ENCODE measurements at regions not wholly inside any gene's neighbourhood (a gene's known extent, or its start where the extent isn't known, plus 50 kb on each side); places are given as distances from the start of the nearest gene placed in this dataset.
A peak's percentile ranks its signal among the peaks of the same experiment; 100 is the strongest.
"Not testable (repeated sequence)": the region's sequence is repeated elsewhere in the genome, so short reads cannot be mapped to it uniquely, and the experiment has no call there.

DNA sequence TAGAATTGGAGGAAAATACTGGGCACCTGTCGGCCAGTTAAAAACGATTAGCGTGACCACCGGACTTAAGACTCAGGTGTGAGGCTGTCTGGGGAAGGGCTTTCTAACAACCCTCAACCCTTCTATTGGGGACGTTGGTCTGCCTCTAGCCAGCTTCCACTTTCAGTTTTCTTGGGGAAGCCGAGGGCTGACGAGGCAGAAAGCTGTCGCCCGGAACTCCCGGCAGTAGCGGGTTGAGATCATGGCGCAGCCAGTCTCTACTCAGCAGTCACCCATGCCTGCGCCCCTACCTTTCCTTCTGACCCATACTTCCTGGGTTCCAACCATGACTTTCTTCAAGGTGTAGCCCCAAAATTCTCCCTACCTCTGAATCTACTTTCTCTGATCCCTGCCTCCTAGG lies 1424.1 kb downstream of the SLITRK1 start:
- no peak for DNase-seq (ENCODE audit: low read depth)
- no peak overlapping the region for H3K4me3 ChIP-seq (ENCODE audit: low read length)
- TF ChIP-seq, protein P1, sequence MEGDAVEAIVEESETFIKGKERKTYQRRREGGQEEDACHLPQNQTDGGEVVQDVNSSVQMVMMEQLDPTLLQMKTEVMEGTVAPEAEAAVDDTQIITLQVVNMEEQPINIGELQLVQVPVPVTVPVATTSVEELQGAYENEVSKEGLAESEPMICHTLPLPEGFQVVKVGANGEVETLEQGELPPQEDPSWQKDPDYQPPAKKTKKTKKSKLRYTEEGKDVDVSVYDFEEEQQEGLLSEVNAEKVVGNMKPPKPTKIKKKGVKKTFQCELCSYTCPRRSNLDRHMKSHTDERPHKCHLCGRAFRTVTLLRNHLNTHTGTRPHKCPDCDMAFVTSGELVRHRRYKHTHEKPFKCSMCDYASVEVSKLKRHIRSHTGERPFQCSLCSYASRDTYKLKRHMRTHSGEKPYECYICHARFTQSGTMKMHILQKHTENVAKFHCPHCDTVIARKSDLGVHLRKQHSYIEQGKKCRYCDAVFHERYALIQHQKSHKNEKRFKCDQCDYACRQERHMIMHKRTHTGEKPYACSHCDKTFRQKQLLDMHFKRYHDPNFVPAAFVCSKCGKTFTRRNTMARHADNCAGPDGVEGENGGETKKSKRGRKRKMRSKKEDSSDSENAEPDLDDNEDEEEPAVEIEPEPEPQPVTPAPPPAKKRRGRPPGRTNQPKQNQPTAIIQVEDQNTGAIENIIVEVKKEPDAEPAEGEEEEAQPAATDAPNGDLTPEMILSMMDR (conservative IDR thresholded peaks at IDR 0.05; ENCODE audit: low read depth, low read length): no peak

DNA sequence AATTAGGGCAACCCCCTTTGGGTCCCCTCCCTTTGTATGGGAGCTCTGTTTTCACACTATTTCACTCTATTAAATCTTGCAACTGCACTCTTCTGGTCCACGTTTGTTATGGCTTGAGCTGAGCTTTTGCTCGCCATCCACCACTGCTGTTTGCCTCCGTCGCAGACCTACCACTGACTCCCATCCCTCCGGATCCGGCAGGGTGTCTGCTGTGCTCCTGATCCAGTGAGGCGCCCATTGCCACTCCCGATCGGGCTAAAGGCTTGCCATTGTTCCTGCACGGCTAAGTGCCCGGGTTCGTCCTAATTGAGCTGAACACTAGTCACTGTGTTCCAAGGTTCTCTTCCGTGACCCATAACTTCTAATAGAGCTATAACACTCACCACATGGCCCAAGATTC lies 1424.7 kb downstream of the SLITRK1 start:
- H3K4me3 ChIP-seq (ENCODE audit: low read length); DNase-seq (ENCODE audit: low read depth): not testable (repeated sequence)

DNA sequence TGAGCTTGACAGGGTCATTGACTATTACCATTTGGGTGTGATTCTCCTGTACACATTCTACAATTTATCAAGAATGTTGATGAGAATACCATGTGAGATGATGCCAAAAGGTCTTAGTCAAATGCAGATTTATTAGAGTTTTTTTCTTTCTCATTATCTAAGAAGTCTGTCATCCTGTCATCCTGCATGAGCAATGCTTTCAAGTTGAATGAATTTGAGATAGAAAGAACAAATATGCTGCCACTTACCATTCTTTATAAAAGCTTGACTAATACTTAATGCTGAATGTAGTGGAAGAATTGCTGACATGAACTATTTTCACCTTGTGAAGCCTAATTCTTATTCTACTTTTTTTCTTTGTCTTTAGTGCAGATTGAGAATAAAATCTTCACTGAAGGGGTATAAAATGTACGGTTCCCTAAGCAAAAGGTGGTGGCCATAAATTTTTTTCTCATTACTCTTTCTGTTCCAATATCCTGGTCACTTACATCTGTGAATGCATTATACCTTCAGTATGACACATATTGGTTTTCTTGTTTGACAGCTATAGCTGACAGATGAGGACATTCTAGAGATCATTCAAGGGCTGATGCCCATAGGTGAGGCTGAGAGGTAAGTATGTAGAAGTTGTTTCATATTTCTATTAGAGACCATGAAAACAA lies 1434.7 kb downstream of the SLITRK1 start:
- no peak overlapping the region for H3K4me3 ChIP-seq (ENCODE audit: low read length)
- TF ChIP-seq, protein P1 (conservative IDR thresholded peaks at IDR 0.05; ENCODE audit: low read depth, low read length): no peak
- DNase-seq (ENCODE audit: low read depth): peak; percentile 21

DNA sequence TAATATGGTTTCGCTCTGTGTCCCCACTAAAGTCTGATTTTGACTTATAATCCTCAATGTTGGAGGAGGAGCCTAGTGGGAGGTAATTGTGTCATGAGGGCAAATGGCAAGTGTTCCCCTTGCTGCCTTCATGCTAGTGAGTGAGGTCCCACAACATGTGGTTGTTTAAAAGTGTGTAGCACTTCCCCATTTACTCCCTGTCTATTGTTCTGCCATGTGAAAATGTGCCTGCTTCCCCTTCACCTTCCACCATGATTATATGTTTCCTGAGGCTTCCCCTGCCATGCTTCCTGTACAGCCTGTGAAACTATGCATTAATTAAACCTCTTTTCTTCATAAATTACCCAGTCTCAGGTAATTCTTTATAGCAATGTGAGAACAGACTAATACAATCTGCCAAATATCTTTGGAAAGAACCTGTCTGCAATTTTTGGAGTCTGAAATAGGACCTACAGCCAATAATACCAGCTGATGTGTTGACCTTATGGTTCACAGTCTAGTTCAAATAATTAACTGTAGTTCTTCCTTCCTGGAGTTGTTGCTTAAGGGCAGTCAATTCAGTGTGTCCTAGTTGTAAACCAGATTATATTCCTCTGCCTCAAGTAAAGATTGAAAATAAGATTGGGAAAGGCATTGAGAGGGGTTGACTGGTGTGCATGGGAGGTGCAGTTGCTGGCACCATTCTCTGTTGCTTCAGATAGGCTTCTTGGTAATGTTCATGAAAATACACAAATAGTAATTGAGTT lies 1442.9 kb downstream of the SLITRK1 start:
- no peak overlapping the region for H3K4me3 ChIP-seq (ENCODE audit: low read length)
- TF ChIP-seq, protein P1 (conservative IDR thresholded peaks at IDR 0.05; ENCODE audit: low read depth, low read length): no peak
- DNase-seq (ENCODE audit: low read depth): no peak

DNA sequence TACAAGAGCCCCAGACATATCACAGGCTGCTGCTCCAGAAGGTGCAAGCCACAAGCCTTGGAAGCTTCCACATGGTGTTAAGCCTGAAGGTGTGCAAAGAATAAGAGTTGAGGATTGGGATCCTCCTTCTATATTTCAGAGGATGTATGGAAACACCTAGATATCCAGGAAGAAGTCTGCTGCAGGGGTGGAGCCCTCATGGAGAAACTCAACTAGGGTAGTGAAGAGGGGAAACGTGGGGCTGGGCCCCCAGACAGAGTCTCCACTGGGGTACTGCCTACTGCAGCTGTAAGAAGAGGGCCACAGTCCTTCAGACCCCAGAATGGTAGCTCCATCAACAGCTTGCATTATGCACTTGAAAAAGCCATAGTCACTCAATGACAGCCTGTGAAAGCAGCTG lies 1444.0 kb downstream of the SLITRK1 start:
- H3K4me3 ChIP-seq (ENCODE audit: low read length): no peak overlapping the region
- TF ChIP-seq, protein P1 (conservative IDR thresholded peaks at IDR 0.05; ENCODE audit: low read depth, low read length): no peak
- no peak for DNase-seq (ENCODE audit: low read depth)

DNA sequence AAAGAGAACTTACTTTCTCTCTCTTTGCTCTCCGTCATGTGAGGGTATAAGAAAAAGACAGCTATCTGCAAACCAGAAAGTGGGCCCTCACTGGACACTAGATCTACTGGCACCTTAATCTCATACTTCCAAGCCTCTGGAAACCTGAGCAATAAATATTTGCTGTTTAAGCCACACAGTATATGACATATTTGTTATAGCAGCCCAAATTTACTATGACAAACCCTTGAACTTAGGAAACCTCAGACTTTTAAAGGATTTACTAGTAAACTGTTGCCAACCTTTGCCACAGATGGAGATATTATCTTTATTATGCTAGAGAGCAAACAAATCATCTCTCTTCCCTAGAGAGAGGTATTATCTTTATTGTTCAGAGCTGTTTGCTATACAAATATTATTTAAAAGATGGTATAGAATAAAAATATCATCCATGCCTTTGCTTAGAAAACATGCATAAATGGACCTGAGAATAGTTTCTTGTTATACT lies 1446.1 kb downstream of the SLITRK1 start:
- H3K4me3 ChIP-seq (ENCODE audit: low read length): no peak overlapping the region
- DNase-seq (ENCODE audit: low read depth): no peak
- TF ChIP-seq, protein P1 (conservative IDR thresholded peaks at IDR 0.05; ENCODE audit: low read depth, low read length): no peak

DNA sequence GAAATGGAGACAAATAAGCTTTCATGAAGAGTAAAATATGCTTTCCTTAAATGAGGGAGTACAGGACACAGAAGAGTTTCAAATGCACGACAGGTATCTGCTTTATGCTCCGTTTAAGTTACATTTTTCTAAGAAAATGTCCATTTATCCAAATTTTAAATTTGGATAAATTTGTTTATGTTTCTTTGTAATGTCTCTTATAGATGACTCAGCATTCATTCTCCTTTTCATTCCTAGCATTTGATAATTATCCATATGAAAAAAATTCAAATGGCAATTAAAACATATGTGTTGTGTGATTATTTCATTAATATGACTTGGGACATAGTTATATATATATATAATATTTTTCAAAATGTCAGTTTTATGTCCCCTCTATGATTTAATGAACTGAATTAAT lies 1449.3 kb downstream of the SLITRK1 start:
- DNase-seq (ENCODE audit: low read depth): no peak
- no peak overlapping the region for H3K4me3 ChIP-seq (ENCODE audit: low read length)
- TF ChIP-seq, protein P1 (conservative IDR thresholded peaks at IDR 0.05; ENCODE audit: low read depth, low read length): no peak
